Heart left ventricle (tissue), 16 donors: ENCODE measurements at regions not wholly inside any gene's neighbourhood (a gene's known extent, or its start where the extent isn't known, plus 50 kb on each side); places are given as distances from the start of the nearest gene placed in this dataset.

Experiments
- ATAC-seq, 4 donors: fragments of 200-7000 bp; cut with Tn5 transposase; one replicate each; pipeline ENCODE4 v1.9.1; 2020 to 2022; ENCODE audit warnings: moderate library complexity in 4 of 4, mild to moderate bottlenecking in 3 of 4, moderate number of reproducible peaks in 1 of 4
- DNase-seq, 5 donors: peaks; one replicate each; pipeline ENCODE4 v3.0.0-alpha.2; 2020
- H3K27ac ChIP-seq, 12 donors: fragments of 200-600 bp; sonication (generic) in 4 of 12; one replicate each; pipeline versions ENCODE4 v1.5.0 to v1.8.0; 2016 to 2022; ENCODE audit warnings: mild to moderate bottlenecking in 2 of 12
- H3K27me3 ChIP-seq, 9 donors: fragments of 200-600 bp; sonication (generic) in 2 of 9; one replicate each; pipeline versions ENCODE4 v1.5.1 to v1.8.0; 2016 to 2022; ENCODE audit warnings: mild to moderate bottlenecking in 3 of 9
- H3K36me3 ChIP-seq, 9 donors: fragments of 200-600 bp; sonication (generic) in 2 of 9; one replicate each; pipeline versions ENCODE4 v1.5.0 to v1.8.0; 2018 to 2022; ENCODE audit warnings: mild to moderate bottlenecking in 2 of 9
- H3K4me1 ChIP-seq, 12 donors: fragments of 200-600 bp; sonication (generic) in 4 of 12; one replicate each; pipeline versions ENCODE4 v1.5.0 to v1.8.0; 2016 to 2022; ENCODE audit warnings: mild to moderate bottlenecking in 3 of 12
- H3K4me3 ChIP-seq, 12 donors: fragments of 200-600 bp; sonication (generic) in 4 of 12; one replicate each; pipeline versions ENCODE4 v1.5.0 to v1.8.0; 2017 to 2022; ENCODE audit warnings: mild to moderate bottlenecking in 9 of 12, moderate library complexity in 4 of 12
- H3K9me3 ChIP-seq, 12 donors: fragments of 200-600 bp; sonication (generic) in 4 of 12; one replicate each; pipeline versions ENCODE4 v1.5.0 to v1.8.0; 2016 to 2022; ENCODE audit warnings: mild to moderate bottlenecking in 1 of 12
- POLR2A ChIP-seq, 2 donors: fragments of 450-650 bp; IDR thresholded peaks; one replicate each; pipeline ENCODE4 v1.6.1; 2017; ENCODE audit warnings: antibody characterized with exemption in 2 of 2, mild to moderate bottlenecking in 2 of 2, moderate library complexity in 2 of 2
- WGBS, 4 donors: extraction: QIAGEN DNeasy Blood & Tissue Kit in 2 of 4; methylation state at CpG; one replicate each; pipeline versions ENCODE4 v1.1.5 to v1.1.7; 2013 to 2018; 5-methylcytosine and 5-hydroxymethylcytosine counted together
- intact Hi-C, 10 donors: fragments of 100-400 bp; cut with DNase I; formaldehyde crosslinking; loops; one replicate each; pipeline versions ENCODE4 v1.11.1 to v1.14.2; 2022
- TF ChIP-seq, protein P1 (sequence below), 12 donors: fragments of 200-600 bp; sonication (generic) in 4 of 12; IDR thresholded peaks; one replicate each; pipeline versions ENCODE4 v1.5.0 to v1.8.0; 2018 to 2022; ENCODE audit warnings: antibody characterized with exemption in 12 of 12, mild to moderate bottlenecking in 5 of 12
- donor health status: ischemic (EF 13 %, LVEDD 7.1; RV severe dilation, severe dysfunction).
- donor health status: healthy with polysubstance abuse.
- donor health status: DM: no; HTN: yes; CAD: no.
- donor health status: DM: no; HTN: no; CAD: no.
- donor health status: ischemic (EF 25% LVEDD 6.9; RV normal size, moderate dysfunction).
- donor health status: ischemic (EF 25% LVEDD 5.7; RV mildly dilated, moderate dysfunction).
- donor health status: healthy.
- donor health status: DM: yes; HTN: yes; CAD: no.
- donor health status: ischemic (EF 35%, LVEDD 5.7; RV mildly dilated, moderate dysfunction).
- donor health status: nonischemic (EF 11% LVEDD 7.7; RV severe dilation, severe dysfunction).
- donor health status: DM: yes; HTN: yes; CAD: no.
- donor health status: PGD.
- donor health status: ischemic (EF 29% LVEDD 5.4; RV normal size, mild dysfunction).
- donor health status: nonischemic (EF 23%, LVEDD 6.1; RV moderate dilation, normal function).

DNA sequence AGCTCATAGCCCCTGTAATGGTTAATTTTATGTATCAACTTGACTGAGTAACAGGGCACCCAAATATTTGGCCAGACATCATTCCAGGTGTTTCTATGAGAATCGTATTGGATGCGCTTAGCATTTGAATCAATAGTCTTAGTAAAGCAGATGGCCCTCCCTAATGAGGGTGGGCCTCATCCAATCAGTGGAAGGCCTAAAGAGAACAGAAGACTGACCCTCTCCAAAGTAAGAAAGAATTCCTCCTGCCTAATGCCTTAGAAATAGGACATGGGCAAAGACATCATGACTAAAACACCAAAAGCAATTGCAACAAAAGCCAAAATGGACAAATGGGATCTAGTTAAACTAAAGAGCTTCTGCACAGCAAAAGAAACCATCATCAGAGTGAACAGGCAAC, 352.5 kb upstream of the SASH1 start:
- WGBS, 4 donors = 96 to 100% (median 97%) methylated on average over 2 of the region's 2 CpGs
- ATAC-seq = no peak
- intact Hi-C loops = no loop called here
- H3K9me3 ChIP-seq = peaks cover 0 to 4% (median 0%) of the 10 kb centered on the region in 12 donors
- no peak overlapping the region for H3K27ac ChIP-seq
- TF ChIP-seq, protein P1, sequence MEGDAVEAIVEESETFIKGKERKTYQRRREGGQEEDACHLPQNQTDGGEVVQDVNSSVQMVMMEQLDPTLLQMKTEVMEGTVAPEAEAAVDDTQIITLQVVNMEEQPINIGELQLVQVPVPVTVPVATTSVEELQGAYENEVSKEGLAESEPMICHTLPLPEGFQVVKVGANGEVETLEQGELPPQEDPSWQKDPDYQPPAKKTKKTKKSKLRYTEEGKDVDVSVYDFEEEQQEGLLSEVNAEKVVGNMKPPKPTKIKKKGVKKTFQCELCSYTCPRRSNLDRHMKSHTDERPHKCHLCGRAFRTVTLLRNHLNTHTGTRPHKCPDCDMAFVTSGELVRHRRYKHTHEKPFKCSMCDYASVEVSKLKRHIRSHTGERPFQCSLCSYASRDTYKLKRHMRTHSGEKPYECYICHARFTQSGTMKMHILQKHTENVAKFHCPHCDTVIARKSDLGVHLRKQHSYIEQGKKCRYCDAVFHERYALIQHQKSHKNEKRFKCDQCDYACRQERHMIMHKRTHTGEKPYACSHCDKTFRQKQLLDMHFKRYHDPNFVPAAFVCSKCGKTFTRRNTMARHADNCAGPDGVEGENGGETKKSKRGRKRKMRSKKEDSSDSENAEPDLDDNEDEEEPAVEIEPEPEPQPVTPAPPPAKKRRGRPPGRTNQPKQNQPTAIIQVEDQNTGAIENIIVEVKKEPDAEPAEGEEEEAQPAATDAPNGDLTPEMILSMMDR (IDR thresholded peaks at IDR 0.05) = no peak
- TF ChIP-seq POLR2A (IDR thresholded peaks at IDR 0.05) = no peak
- DNase-seq = no peak
- no peaks in the 10 kb centered on the region for H3K4me1 ChIP-seq
- no peak overlapping the region for H3K4me3 ChIP-seq
- H3K36me3 ChIP-seq = no peaks in the 10 kb centered on the region
- H3K27me3 ChIP-seq = peaks cover 0 to 4% (median 0%) of the 10 kb centered on the region in 9 donors

DNA sequence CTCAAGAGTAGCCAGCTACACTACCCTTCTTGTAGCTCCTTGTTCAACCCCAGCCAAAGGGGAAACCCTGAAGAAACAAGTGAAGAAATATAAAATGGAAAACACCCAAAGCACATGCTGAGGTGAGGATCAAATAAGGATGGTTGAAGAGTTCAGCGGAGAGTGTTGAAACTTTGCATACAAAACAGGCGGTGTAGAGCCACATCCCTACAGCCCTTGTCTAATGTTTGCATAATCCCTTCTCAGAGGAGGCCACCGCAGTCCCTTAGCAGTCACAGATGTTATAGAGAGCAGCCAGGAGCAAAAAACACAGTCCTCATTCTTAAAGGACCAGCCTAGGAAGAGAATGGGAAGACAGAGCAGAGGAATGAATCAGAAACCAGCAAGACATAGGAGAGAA, 350.7 kb upstream of the SASH1 start:
- peaks cover 0 to 4% (median 0%) of the 10 kb centered on the region in 12 donors for H3K9me3 ChIP-seq
- DNase-seq (no peak), ATAC-seq (no peak)
- H3K4me3 ChIP-seq = no peak overlapping the region
- H3K27me3 ChIP-seq = no peaks in the 10 kb centered on the region
- no peak overlapping the region for H3K27ac ChIP-seq
- 80 to 87% (median 83%) methylated on average over 3 of the region's 3 CpGs for WGBS, 4 donors
- intact Hi-C loops = no loop called here
- no peaks in the 10 kb centered on the region for H3K4me1 ChIP-seq
- no peak for TF ChIP-seq POLR2A (IDR thresholded peaks at IDR 0.05)
- TF ChIP-seq, protein P1 (IDR thresholded peaks at IDR 0.05) = no peak
- no peaks in the 10 kb centered on the region for H3K36me3 ChIP-seq

DNA sequence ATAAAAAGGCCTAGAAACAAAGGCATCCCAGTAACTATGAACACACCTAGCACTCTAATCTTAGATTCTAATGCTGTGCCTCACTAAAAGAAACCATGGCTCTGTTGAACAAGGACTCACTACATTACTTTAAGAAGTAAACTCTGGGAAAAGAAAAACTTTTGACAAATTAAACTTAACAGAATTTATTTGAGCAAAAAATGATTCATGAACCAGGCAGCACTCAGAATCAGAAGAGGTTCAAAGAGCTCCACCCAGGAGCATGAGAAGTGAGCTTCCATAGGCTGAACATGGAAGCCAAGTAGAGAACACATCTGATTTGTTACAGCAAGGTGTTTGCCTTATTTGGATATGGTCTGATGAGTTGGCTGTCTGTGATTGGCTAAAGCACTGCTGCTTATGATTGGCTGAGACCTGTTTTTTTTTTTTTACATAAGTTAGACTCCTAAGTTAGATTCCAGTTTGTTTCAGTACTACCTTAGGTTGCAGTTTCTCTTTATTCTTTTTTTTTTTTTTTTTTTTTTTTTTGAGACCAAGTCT, 343.6 kb upstream of the SASH1 start:
- intact Hi-C loops = no loop called here
- no peak overlapping the region for H3K4me3 ChIP-seq
- ATAC-seq (no peak), DNase-seq (no peak)
- TF ChIP-seq POLR2A (IDR thresholded peaks at IDR 0.05) = no peak
- TF ChIP-seq, protein P1 (IDR thresholded peaks at IDR 0.05) = no peak
- no peaks in the 10 kb centered on the region for H3K4me1 ChIP-seq
- no peaks in the 10 kb centered on the region for H3K36me3 ChIP-seq
- no peaks in the 10 kb centered on the region for H3K27me3 ChIP-seq
- H3K27ac ChIP-seq = no peak overlapping the region
- peaks cover 0 to 10% (median 0%) of the 10 kb centered on the region in 12 donors for H3K9me3 ChIP-seq

DNA sequence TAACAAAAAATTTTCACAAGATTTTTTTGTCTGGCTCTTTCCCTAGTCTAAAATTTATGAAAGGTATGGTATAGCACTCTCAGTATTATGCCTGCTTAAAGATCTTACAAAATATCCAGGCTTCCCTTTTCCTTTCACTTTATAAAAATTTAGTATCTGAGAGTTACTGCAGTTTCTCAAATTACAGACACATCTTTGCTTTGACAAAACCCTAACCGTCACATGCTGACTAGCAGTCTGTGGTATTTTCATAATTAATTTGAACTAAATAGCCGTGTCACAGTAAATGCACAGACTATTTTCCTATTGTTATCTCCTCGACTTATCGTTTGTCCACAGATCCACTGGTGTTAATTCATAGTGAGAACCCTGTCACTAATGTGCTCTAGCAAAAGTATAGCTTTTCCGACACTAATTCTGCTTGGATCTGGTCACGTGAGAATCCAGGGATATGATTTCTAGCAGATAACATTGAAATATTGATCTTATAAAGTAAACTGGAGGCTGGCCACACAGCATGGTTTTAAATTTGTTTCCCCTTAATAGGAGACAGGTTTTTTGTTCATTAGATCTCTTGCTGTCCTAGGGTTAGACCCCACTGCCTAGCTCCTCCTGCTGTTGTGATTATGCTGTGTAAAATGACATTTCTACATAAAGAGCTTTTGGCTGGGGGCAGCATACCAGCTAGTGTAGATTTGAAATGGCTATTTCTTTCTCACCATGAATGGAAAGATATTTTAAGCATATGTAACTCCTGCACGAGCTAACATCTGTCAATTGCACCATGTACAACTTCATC, 340.6 kb upstream of the SASH1 start:
- intact Hi-C loops = no loop called here
- DNase-seq (no peak), ATAC-seq (no peak)
- 77 to 78% (median 78%) methylated on average over 7 of the region's 7 CpGs for WGBS, 4 donors
- TF ChIP-seq POLR2A (IDR thresholded peaks at IDR 0.05) = no peak
- TF ChIP-seq, protein P1 (IDR thresholded peaks at IDR 0.05) = no peak
- H3K27ac ChIP-seq = no peak overlapping the region
- no peaks in the 10 kb centered on the region for H3K4me1 ChIP-seq
- H3K9me3 ChIP-seq = peaks cover 0 to 10% (median 0%) of the 10 kb centered on the region in 12 donors
- H3K4me3 ChIP-seq = no peak overlapping the region
- no peaks in the 10 kb centered on the region for H3K36me3 ChIP-seq
- H3K27me3 ChIP-seq = no peaks in the 10 kb centered on the region
